ENCODE measurements at regions not wholly inside any gene's neighbourhood (a gene's known extent, or its start where the extent isn't known, plus 50 kb on each side); places are given as distances from the start of the nearest gene placed in this dataset.

- TF ChIP-seq FOXK2 (IDR thresholded peaks at IDR 0.05) (no peak), SRSF4 (IDR thresholded peaks at IDR 0.05; ENCODE audit: low read depth, low read length, poor library complexity, severe bottlenecking) (no peak), PRMT3 (CRISPR knock-in tag; IDR thresholded peaks at IDR 0.05; ENCODE audit: borderline replicate concordance, low read depth) (no peak), RFX5 (IDR thresholded peaks at IDR 0.05; ENCODE audit: low read depth, low read length) (no peak), IKZF4 (CRISPR knock-in tag; IDR thresholded peaks at IDR 0.05; ENCODE audit: borderline replicate concordance, low read depth, not compliant biosample characterization) (no peak), ISX (CRISPR knock-in tag; conservative IDR thresholded peaks at IDR 0.05) (no peak), EED (CRISPR knock-in tag; IDR thresholded peaks at IDR 0.05) (no peak), ZBTB10 (CRISPR knock-in tag; IDR thresholded peaks at IDR 0.05; ENCODE audit: borderline replicate concordance) (no peak), MEF2D (CRISPR knock-in tag; IDR thresholded peaks at IDR 0.05) (no peak), CENPX (CRISPR knock-in tag; IDR thresholded peaks at IDR 0.05) (no peak), HOXD1 (CRISPR knock-in tag; IDR thresholded peaks at IDR 0.05) (no peak), ZSCAN29 (CRISPR knock-in tag; conservative IDR thresholded peaks at IDR 0.05) (no peak), HINFP (CRISPR knock-in tag; IDR thresholded peaks at IDR 0.05; ENCODE audit: low read depth) (no peak), NAIF1 (CRISPR knock-in tag; IDR thresholded peaks at IDR 0.05; ENCODE audit: borderline replicate concordance) (no peak)
- TF ChIP-seq, protein P1, sequence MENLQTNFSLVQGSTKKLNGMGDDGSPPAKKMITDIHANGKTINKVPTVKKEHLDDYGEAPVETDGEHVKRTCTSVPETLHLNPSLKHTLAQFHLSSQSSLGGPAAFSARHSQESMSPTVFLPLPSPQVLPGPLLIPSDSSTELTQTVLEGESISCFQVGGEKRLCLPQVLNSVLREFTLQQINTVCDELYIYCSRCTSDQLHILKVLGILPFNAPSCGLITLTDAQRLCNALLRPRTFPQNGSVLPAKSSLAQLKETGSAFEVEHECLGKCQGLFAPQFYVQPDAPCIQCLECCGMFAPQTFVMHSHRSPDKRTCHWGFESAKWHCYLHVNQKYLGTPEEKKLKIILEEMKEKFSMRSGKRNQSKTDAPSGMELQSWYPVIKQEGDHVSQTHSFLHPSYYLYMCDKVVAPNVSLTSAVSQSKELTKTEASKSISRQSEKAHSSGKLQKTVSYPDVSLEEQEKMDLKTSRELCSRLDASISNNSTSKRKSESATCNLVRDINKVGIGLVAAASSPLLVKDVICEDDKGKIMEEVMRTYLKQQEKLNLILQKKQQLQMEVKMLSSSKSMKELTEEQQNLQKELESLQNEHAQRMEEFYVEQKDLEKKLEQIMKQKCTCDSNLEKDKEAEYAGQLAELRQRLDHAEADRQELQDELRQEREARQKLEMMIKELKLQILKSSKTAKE (CRISPR knock-in tag; IDR thresholded peaks at IDR 0.05; ENCODE audit: borderline replicate concordance), result no peak
- TF ChIP-seq, protein P2, sequence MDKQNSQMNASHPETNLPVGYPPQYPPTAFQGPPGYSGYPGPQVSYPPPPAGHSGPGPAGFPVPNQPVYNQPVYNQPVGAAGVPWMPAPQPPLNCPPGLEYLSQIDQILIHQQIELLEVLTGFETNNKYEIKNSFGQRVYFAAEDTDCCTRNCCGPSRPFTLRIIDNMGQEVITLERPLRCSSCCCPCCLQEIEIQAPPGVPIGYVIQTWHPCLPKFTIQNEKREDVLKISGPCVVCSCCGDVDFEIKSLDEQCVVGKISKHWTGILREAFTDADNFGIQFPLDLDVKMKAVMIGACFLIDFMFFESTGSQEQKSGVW (CRISPR knock-in tag; IDR thresholded peaks at IDR 0.05; ENCODE audit: borderline replicate concordance), result no peak
- TF ChIP-seq, protein P3, sequence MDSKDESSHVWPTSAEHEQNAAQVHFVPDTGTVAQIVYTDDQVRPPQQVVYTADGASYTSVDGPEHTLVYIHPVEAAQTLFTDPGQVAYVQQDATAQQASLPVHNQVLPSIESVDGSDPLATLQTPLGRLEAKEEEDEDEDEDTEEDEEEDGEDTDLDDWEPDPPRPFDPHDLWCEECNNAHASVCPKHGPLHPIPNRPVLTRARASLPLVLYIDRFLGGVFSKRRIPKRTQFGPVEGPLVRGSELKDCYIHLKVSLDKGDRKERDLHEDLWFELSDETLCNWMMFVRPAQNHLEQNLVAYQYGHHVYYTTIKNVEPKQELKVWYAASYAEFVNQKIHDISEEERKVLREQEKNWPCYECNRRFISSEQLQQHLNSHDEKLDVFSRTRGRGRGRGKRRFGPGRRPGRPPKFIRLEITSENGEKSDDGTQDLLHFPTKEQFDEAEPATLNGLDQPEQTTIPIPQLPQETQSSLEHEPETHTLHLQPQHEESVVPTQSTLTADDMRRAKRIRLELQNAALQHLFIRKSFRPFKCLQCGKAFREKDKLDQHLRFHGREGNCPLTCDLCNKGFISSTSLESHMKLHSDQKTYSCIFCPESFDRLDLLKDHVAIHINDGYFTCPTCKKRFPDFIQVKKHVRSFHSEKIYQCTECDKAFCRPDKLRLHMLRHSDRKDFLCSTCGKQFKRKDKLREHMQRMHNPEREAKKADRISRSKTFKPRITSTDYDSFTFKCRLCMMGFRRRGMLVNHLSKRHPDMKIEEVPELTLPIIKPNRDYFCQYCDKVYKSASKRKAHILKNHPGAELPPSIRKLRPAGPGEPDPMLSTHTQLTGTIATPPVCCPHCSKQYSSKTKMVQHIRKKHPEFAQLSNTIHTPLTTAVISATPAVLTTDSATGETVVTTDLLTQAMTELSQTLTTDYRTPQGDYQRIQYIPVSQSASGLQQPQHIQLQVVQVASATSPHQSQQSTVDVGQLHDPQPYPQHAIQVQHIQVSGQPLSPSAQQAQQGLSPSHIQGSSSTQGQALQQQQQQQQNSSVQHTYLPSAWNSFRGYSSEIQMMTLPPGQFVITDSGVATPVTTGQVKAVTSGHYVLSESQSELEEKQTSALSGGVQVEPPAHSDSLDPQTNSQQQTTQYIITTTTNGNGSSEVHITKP (CRISPR knock-in tag; IDR thresholded peaks at IDR 0.05; ENCODE audit: low read depth), result no peak
Measured at GRCh38 chr17:64728041-64728695, 66.1 kb upstream of the SMURF2 start (continued).

Data from HepG2 (cell line).